GM19193 (cell line): ENCODE measurements at regions not wholly inside any gene's neighbourhood (a gene's known extent, or its start where the extent isn't known, plus 50 kb on each side); places are given as distances from the start of the nearest gene placed in this dataset.

ENCODE experiments used
- POLR2A ChIP-seq: IDR thresholded peaks from 4 replicates; pipeline ENCODE4 v1.6.1; 2011; ENCODE audit not compliant: insufficient read depth, insufficient read length; ENCODE audit errors: extremely low read depth

DNA sequence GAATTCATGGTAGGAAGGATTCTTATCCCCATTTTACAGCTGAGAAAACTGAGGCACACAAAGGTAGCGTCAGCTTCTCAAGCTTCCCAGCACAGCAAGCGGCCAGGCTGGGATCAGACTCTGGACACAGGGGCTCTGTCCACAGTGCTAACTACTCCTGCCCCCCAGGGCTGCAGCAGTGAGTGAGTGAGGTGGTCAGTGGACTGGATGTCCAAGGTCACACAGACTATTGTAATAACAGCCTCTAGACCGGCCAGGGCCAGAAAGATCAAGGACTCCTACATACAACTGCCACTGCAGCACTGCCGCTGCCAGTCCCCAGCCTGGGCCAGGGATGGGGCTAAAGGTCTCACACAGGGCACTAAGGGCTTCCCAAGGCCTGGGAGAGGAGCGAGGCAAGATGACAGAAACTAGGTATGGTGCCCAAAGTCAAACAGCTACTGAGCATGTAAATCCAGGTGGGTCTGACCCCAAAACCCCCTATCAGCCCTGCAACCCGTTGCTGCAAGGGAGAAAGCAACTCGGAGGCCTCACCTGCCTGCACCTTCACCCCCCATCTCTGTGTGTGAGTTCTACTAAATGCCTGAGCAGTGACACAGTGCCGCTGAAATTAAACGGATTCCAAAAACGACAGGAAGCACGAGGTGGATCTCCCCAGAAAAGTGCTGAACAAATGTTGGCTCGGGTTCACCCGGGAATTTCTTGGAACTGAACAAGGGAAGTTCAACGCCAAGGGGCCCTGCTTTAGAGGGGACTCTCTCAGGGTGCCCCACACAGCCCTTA lies 161.8 kb upstream of the GRK3 start:
- TF ChIP-seq POLR2A, result no peak

GRCh38 chr22:25403284-25403810 lies 161.1 kb upstream of the GRK3 start:
- TF ChIP-seq POLR2A, result no peak

GRCh38 chr22:25403811-25404471 lies 160.5 kb upstream of the GRK3 start:
- no peak for TF ChIP-seq POLR2A

GRCh38 chr22:25404556-25404927 lies 159.9 kb upstream of the GRK3 start:
- no peak for TF ChIP-seq POLR2A

DNA sequence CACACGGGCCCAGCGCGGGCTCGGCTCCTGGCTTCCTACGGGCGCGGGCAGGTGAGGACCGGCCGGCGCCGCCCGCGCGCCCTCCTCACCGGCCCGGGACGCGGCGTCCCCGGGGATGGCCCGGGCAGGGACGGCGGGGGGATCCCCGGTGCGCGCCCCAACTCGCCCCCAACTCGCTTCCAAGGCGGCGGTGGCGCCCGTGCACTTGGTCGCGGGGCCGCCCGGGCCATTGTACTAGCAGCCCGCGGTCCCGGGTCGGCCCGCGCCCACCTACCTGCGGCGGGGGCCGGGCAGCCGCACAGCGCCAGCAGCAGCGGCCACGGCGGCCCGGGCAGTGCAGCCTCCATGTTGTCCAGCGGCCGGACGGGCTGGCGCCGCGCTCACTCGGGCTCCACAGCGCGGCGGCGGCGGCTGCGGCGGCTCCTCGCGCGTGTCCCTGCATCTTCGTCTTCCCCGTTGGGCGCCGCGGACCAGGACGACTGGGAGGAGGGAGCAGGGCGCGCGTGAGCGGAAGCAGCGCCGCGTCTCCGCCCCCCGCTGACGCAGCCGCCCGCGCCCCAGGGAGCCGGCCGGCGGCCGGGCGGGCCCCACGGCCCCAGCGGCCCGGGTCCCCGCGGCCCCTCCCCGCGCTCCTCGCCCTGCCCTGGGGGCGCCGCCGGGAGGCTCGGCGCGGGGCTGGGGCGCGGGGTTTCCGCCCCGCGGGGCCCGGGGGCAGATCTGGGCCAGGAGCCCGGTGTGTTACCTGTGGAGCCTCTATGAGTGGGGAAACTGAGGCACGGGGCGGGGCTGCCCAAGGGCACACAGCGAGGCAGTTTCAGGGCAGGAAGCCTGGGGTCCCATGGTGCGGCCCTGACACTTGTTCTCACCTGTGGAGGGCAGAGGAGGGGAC lies 159.3 kb upstream of the GRK3 start:
- peak; percentile 75 for TF ChIP-seq POLR2A

DNA sequence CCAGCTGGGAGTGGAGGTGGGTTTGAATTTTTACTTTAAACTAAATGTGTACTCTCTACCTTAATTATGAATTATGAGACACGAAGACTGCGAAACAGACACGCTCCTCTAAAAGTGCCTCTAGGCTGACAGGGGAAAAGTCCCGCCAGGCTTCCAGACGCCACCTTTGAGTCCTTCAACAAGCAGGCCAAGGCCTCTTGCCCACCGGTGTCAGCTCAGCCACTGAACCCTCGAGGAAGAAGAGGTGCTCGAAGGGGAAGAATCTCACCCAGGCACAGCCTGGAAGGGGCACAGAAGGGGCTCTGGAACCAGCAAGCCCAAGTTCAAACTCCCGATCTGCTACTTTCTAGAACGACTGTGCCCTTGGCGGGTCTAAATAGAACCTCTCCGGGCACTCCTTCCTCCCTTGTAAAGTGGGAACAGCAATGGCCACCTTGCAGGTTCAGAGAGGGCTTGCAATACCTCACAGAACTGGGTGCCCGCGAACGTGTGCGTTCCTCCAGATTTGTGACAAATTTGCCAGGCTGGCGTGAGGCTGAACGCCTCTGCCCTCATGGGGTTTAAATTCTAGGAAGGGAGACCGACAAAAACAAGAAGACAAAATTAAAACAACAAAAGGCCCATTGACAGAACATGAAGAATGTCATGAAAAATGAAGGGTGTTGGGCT lies 158.5 kb upstream of the GRK3 start:
- no peak for TF ChIP-seq POLR2A

GRCh38 chr22:25406510-25407210 lies 157.8 kb upstream of the GRK3 start:
- no peak for TF ChIP-seq POLR2A

- TF ChIP-seq POLR2A, result no peak
These were observed 157.1 kb upstream of the GRK3 start for GRCh38 chr22:25407226-25407858.

- TF ChIP-seq POLR2A, result no peak
These were observed 156.6 kb upstream of the GRK3 start for GRCh38 chr22:25407859-25408229.

DNA sequence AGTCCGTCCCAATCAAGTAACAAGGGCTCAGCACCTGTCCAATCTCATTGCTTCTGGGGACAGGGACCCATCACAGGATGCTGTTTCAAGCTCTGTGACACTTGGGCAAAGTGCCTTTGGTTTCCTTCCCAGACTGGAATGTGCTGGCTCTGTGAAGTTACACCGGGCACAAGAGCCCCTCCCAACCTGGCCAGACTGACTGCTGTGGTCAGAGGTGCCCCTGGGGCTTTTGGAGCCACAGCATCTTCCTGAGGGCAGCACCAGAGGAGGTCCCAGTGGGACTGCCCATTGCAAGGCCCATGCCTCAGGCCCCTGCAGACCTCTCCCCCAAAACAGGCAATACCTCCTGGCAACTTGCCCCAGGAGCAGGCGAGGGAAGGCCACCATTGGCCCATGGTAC lies 155.2 kb upstream of the GRK3 start:
- TF ChIP-seq POLR2A, result no peak

DNA sequence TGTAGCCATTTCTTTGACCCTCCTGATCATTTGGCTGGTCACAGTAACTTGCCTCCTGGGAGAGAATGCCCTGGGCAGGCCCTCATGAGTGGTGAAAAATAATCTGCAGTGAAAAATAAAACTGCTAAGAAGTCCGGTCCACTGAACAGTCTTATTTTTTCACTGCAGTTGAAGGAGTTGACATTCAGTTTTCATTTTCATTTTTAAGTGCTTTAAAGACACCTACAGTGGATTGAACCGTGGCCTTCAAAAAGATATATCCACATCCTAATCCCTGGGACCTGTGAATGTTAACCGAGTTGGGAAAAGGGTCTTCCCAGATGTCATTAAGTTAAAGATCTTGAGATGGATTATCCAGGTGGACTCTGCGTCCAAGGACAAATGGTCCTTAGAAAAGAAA lies 153.6 kb upstream of the GRK3 start:
- TF ChIP-seq POLR2A, result no peak

- no peak for TF ChIP-seq POLR2A
These were observed 150.9 kb upstream of the GRK3 start for GRCh38 chr22:25413620-25414019.

GRCh38 chr22:25419247-25420113 lies 145.0 kb upstream of the GRK3 start:
- TF ChIP-seq POLR2A, result no peak
